Fibroblast of lung (primary cell): ENCODE measurements at regions not wholly inside any gene's neighbourhood (a gene's known extent, or its start where the extent isn't known, plus 50 kb on each side); places are given as distances from the start of the nearest gene placed in this dataset.

Experiments
- EZH2 ChIP-seq: IDR thresholded peaks from 2 replicates; pipeline ENCODE4 v1.5.1; 2012; ENCODE audit warnings: low read length, control low read depth, mild to moderate bottlenecking; ENCODE audit errors: missing control alignments
- TF ChIP-seq, protein P1 (sequence below), 2 donors: IDR thresholded peaks in 1 of 2; conservative IDR thresholded peaks in 1 of 2; 1 replicate in 1 of 2; 2 replicates in 1 of 2; pipeline ENCODE4 v1.5.1; 2011 to 2012; ENCODE audit warnings: low read length in 2 of 2, control low read depth in 1 of 2, inconsistent platforms in 1 of 2, low read depth in 1 of 2, mild to moderate bottlenecking in 1 of 2

DNA sequence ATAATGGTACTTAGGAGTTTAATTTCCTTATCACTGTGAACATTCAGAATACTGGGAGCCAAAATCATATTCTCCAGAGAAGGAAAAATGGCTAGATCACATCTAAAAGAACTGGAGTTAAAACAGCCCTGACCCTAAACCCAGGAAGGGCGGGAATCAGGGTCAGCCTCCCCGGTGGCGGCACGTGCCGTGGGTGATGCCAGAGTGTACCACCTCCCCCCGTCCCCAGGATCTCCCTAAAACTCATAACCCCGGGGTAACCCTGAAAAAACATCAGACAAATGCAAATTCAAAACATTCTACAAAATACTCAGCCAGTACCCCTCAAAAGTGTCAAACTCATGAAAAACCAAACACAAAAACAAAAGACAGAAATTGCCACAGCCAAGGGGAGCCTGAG lies 148.3 kb downstream of the DLL1 start:
- TF ChIP-seq, protein P1, sequence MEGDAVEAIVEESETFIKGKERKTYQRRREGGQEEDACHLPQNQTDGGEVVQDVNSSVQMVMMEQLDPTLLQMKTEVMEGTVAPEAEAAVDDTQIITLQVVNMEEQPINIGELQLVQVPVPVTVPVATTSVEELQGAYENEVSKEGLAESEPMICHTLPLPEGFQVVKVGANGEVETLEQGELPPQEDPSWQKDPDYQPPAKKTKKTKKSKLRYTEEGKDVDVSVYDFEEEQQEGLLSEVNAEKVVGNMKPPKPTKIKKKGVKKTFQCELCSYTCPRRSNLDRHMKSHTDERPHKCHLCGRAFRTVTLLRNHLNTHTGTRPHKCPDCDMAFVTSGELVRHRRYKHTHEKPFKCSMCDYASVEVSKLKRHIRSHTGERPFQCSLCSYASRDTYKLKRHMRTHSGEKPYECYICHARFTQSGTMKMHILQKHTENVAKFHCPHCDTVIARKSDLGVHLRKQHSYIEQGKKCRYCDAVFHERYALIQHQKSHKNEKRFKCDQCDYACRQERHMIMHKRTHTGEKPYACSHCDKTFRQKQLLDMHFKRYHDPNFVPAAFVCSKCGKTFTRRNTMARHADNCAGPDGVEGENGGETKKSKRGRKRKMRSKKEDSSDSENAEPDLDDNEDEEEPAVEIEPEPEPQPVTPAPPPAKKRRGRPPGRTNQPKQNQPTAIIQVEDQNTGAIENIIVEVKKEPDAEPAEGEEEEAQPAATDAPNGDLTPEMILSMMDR (conservative IDR thresholded peaks at IDR 0.05 in 1 of 2, IDR thresholded peaks at IDR 0.05 in 1 of 2; ENCODE audit: low read depth in 1 of 2, low read length in 2 of 2), result no peak
- no peak for TF ChIP-seq EZH2
